ENCODE measurements at regions not wholly inside any gene's neighbourhood (a gene's known extent, or its start where the extent isn't known, plus 50 kb on each side); places are given as distances from the start of the nearest gene placed in this dataset.

- TF ChIP-seq CREB5 (CRISPR knock-in tag; IDR thresholded peaks at IDR 0.05; ENCODE audit: low read depth) (no peak), ZFP30 (CRISPR knock-in tag; IDR thresholded peaks at IDR 0.05) (no peak), CSDC2 (CRISPR knock-in tag; IDR thresholded peaks at IDR 0.05) (no peak), RARB (CRISPR knock-in tag; IDR thresholded peaks at IDR 0.05) (no peak), OSR1 (CRISPR knock-in tag; IDR thresholded peaks at IDR 0.05) (no peak), ARNTL (CRISPR knock-in tag; IDR thresholded peaks at IDR 0.05; ENCODE audit: borderline replicate concordance, low read depth) (no peak), PATZ1 (CRISPR knock-in tag; IDR thresholded peaks at IDR 0.05; ENCODE audit: borderline replicate concordance) (no peak), ESRRG (CRISPR knock-in tag; IDR thresholded peaks at IDR 0.05) (no peak), GLIS3 (CRISPR knock-in tag; IDR thresholded peaks at IDR 0.05) (no peak), ZFP3 (CRISPR knock-in tag; IDR thresholded peaks at IDR 0.05) (no peak), POU6F1 (CRISPR knock-in tag; IDR thresholded peaks at IDR 0.05; ENCODE audit: borderline replicate concordance, low read depth) (no peak), BACH2 (CRISPR knock-in tag; IDR thresholded peaks at IDR 0.05; ENCODE audit: borderline replicate concordance) (no peak), CSRNP3 (CRISPR knock-in tag; IDR thresholded peaks at IDR 0.05) (no peak), ZNF70 (CRISPR knock-in tag; IDR thresholded peaks at IDR 0.05) (no peak), ZNF8 (CRISPR knock-in tag; IDR thresholded peaks at IDR 0.05) (no peak), PPARA (CRISPR knock-in tag; IDR thresholded peaks at IDR 0.05; ENCODE audit: borderline replicate concordance) (no peak), TOX (CRISPR knock-in tag; IDR thresholded peaks at IDR 0.05; ENCODE audit: borderline replicate concordance) (no peak), SNAI2 (CRISPR knock-in tag; IDR thresholded peaks at IDR 0.05) (no peak), TCF4 (CRISPR knock-in tag; IDR thresholded peaks at IDR 0.05; ENCODE audit: borderline replicate concordance) (no peak)
- no peak for ATAC-seq
Observed at GRCh38 chr6:41411961-41412360, 76.6 kb downstream of the NCR2 start.

GRCh38 chr6:41413250-41413649, 77.8 kb downstream of the NCR2 start:
- TF ChIP-seq ZFP30 (CRISPR knock-in tag; IDR thresholded peaks at IDR 0.05) (no peak), GLIS3 (CRISPR knock-in tag; IDR thresholded peaks at IDR 0.05) (no peak), TOX (CRISPR knock-in tag; IDR thresholded peaks at IDR 0.05; ENCODE audit: borderline replicate concordance) (no peak), CSDC2 (CRISPR knock-in tag; IDR thresholded peaks at IDR 0.05) (no peak), ESRRG (CRISPR knock-in tag; IDR thresholded peaks at IDR 0.05) (no peak), ZC3H10 (CRISPR knock-in tag; IDR thresholded peaks at IDR 0.05) (no peak), ARNTL (CRISPR knock-in tag; IDR thresholded peaks at IDR 0.05; ENCODE audit: borderline replicate concordance, low read depth) (no peak), ISL1 (CRISPR knock-in tag; IDR thresholded peaks at IDR 0.05) (no peak), ZFP3 (CRISPR knock-in tag; IDR thresholded peaks at IDR 0.05) (no peak), SNAI2 (CRISPR knock-in tag; IDR thresholded peaks at IDR 0.05) (no peak), ZNF70 (CRISPR knock-in tag; IDR thresholded peaks at IDR 0.05) (no peak), POU6F1 (CRISPR knock-in tag; IDR thresholded peaks at IDR 0.05; ENCODE audit: borderline replicate concordance, low read depth) (no peak), RARB (CRISPR knock-in tag; IDR thresholded peaks at IDR 0.05) (no peak), PATZ1 (CRISPR knock-in tag; IDR thresholded peaks at IDR 0.05; ENCODE audit: borderline replicate concordance) (no peak), BACH2 (CRISPR knock-in tag; IDR thresholded peaks at IDR 0.05; ENCODE audit: borderline replicate concordance) (no peak), ZNF565 (CRISPR knock-in tag; conservative IDR thresholded peaks at IDR 0.05; ENCODE audit: low read depth) (no peak), CREB5 (CRISPR knock-in tag; IDR thresholded peaks at IDR 0.05; ENCODE audit: low read depth) (no peak), OSR1 (CRISPR knock-in tag; IDR thresholded peaks at IDR 0.05) (no peak), TCF4 (CRISPR knock-in tag; IDR thresholded peaks at IDR 0.05; ENCODE audit: borderline replicate concordance) (no peak)
- no peak for ATAC-seq

Data from SK-N-SH treated with all-trans-retinoic acid at 6 μM for 48 hours (cell line).